Right lobe of liver (tissue), 6 donors: ENCODE measurements at regions not wholly inside any gene's neighbourhood (a gene's known extent, or its start where the extent isn't known, plus 50 kb on each side); places are given as distances from the start of the nearest gene placed in this dataset.

Experiments used
- ATAC-seq, 4 donors: fragments of 200-7000 bp; cut with Tn5 transposase; one replicate each; pipeline ENCODE4 v1.9.1; 2020; ENCODE audit warnings: mild to moderate bottlenecking in 4 of 4, moderate library complexity in 4 of 4
- DNase-seq, 3 donors: peaks; one replicate each; pipeline ENCODE4 v3.0.0-alpha.2; 2020
- H3K27ac ChIP-seq, 3 donors: fragments of 200-600 bp; one replicate each; pipeline ENCODE4 v1.8.0; 2022
- H3K27me3 ChIP-seq, 2 donors: fragments of 200-600 bp; one replicate each; pipeline ENCODE4 v1.8.0; 2022
- H3K36me3 ChIP-seq, 4 donors: fragments of 200-600 bp; sonication (generic) in 1 of 4; one replicate each; pipeline versions ENCODE4 v1.5.1 to v1.8.0; 2017 to 2022; ENCODE audit warnings: control low read depth in 1 of 4
- H3K4me1 ChIP-seq, 4 donors: fragments of 200-600 bp; sonication (generic) in 1 of 4; one replicate each; pipeline versions ENCODE4 v1.5.1 to v1.8.0; 2017 to 2022; ENCODE audit warnings: control low read depth in 1 of 4
- H3K4me3 ChIP-seq, 3 donors: fragments of 200-600 bp; one replicate each; pipeline ENCODE4 v1.8.0; 2022
- H3K9me3 ChIP-seq, 4 donors: fragments of 200-600 bp; sonication (generic) in 1 of 4; one replicate each; pipeline versions ENCODE4 v1.5.1 to v1.8.0; 2017 to 2022; ENCODE audit warnings: control low read depth in 1 of 4
- CTCF ChIP-seq, 4 donors: fragments of 200-600 bp in 3 of 4; fragments of 450-650 bp in 1 of 4; IDR thresholded peaks; one replicate each; pipeline versions ENCODE4 v1.5.1 to v1.8.0; 2016 to 2022; ENCODE audit warnings: antibody characterized with exemption in 4 of 4, mild to moderate bottlenecking in 2 of 4
- POLR2A ChIP-seq: fragments of 450-650 bp; IDR thresholded peaks from one replicate; pipeline ENCODE4 v1.6.1; 2017; ENCODE audit warnings: antibody characterized with exemption, mild to moderate bottlenecking
- whole genome bisulfite sequencing: methylation state at CpG from one replicate; pipeline ENCODE4 v1.1.6; 2018; ENCODE audit warnings: low coverage, low lambda C conversion rate; ENCODE audit not compliant: insufficient coverage; ENCODE audit errors: missing lambda C conversion rate; 5-methylcytosine and 5-hydroxymethylcytosine counted together
- intact Hi-C, 2 donors: fragments of 100-400 bp; cut with DNase I; formaldehyde crosslinking; loops; one replicate each; pipeline versions ENCODE4 v1.11.2 to v1.14.1; 2022
- donor health status: DM: no; HTN: yes; CAD: no.
- donor health status: DM: no; HTN: no; CAD: no.
- donor health status: DM: no; HTN: no; CAD: no.
- donor health status: DM: no; HTN: yes; CAD: no.
- donor health status: DM: no; HTN: yes; CAD: no.

DNA sequence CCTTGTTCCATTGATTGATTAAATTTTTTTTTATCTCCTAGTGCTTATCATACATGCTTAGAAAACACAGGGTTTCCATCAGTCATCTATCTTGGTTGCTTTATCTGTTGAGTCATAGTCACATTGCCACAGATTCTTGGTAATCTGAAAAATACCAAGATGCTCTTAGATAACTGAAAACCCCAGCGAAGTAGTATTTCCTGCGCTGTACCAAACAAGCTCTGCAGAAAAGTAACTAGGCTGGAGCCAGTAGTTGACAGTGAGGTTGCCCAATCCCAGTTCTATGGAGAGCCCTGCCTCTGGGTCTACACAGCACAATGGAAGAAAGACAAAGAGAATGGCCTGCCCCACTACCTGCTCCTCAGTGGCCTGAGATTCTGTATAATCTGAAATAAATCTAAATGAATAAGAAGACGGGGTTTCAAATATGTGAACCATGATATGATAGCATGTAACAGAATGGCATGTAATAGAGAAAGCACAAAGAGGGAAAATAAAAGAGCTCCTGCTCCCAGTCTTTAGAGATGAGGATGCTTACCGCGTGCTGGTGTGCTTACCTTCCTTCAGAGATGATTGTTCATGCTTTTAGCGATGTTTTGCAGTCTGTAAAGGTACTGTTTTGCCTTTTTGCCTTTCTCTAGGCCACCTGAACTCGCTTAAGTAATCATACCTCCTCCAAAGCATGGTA is 55.3 kb upstream of the RAPGEF2 start:
- H3K27me3 ChIP-seq: no peaks in the 10 kb centered on the region
- H3K9me3 ChIP-seq: no peaks in the 10 kb centered on the region
- intact Hi-C loops: no loop called here
- peaks cover 0 to 3% (median 0%) of the 10 kb centered on the region in 4 donors for H3K4me1 ChIP-seq
- DNase-seq: no peak
- TF ChIP-seq CTCF (IDR thresholded peaks at IDR 0.05) (no peak), POLR2A (no peak)
- H3K4me3 ChIP-seq: no peak overlapping the region
- no peaks in the 10 kb centered on the region for H3K36me3 ChIP-seq
- 74% methylated on average over 7 of the region's 7 CpGs for WGBS
- peak overlapping the region; percentile 23 to 62 (median 23) for H3K27ac ChIP-seq
- ATAC-seq: peak; percentile 6 to 32 (median 20)

- no peak for TF ChIP-seq CTCF (IDR thresholded peaks at IDR 0.05)
- TF ChIP-seq POLR2A: no peak
- peak overlapping the region; percentile 11 to 41 (median 16) for H3K4me3 ChIP-seq
- H3K27ac ChIP-seq: peak overlapping the region; percentile 23 to 62 (median 23)
- H3K36me3 ChIP-seq: no peaks in the 10 kb centered on the region
- intact Hi-C loops: no loop called here
- peaks cover 0 to 3% (median 0%) of the 10 kb centered on the region in 4 donors for H3K4me1 ChIP-seq
- ATAC-seq (peak; percentile 96 to 98 (median 97)), DNase-seq (peak; percentile 77 to 85 (median 82))
- no peaks in the 10 kb centered on the region for H3K9me3 ChIP-seq
- 27% methylated on average over 15 of the region's 16 CpGs for WGBS
- H3K27me3 ChIP-seq: no peaks in the 10 kb centered on the region
Observed at GRCh38 chr4:159048166-159048886, 54.6 kb upstream of the RAPGEF2 start.

DNA sequence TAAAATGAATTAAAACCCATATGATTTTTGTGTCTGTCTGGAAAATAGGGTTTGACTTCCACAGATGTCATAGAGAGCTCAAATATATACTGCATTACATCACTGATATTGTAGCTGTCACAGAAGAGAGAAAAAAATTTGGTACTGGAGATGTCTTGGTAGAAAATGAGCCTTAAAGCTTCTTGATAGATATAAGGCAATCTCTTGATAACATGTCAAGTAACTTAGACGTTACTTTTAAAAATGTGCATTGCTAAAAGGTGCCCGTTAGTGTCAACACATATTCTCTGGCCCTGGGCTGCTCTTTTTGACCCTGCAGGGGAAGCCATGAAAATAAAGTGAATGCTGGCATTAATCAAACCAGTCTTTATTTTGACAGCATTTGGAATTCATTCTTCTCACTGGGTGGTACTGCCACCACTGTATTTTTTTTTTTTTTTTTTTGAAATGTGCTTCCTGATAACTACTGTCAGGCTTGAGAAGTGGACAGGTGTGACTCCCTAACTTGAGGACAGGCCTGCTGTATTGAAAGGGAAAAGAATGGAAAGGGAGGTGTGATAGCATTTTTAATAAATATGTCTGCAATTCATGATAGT is 53.0 kb upstream of the RAPGEF2 start:
- H3K4me3 ChIP-seq: no peak overlapping the region
- no peaks in the 10 kb centered on the region for H3K36me3 ChIP-seq
- intact Hi-C loops: no loop called here
- H3K4me1 ChIP-seq: peaks cover 0 to 3% (median 0%) of the 10 kb centered on the region in 4 donors
- no peaks in the 10 kb centered on the region for H3K9me3 ChIP-seq
- WGBS: 69% methylated on average over 2 of the region's 2 CpGs
- ATAC-seq: no peak
- TF ChIP-seq CTCF (IDR thresholded peaks at IDR 0.05): no peak
- no peak for TF ChIP-seq POLR2A
- no peaks in the 10 kb centered on the region for H3K27me3 ChIP-seq
- H3K27ac ChIP-seq: no peak overlapping the region
- no peak for DNase-seq

GRCh38 chr4:159051245-159052071 is 51.4 kb upstream of the RAPGEF2 start:
- TF ChIP-seq POLR2A: no peak
- TF ChIP-seq CTCF (IDR thresholded peaks at IDR 0.05): no peak
- Histone ChIP-seq H3K4me3 (no peak overlapping the region), H3K4me1 (peaks cover 0 to 3% (median 0%) of the 10 kb centered on the region in 4 donors), H3K27me3 (no peaks in the 10 kb centered on the region), H3K9me3 (no peaks in the 10 kb centered on the region), H3K36me3 (no peaks in the 10 kb centered on the region), H3K27ac (no peak overlapping the region)
- 50% methylated on average over 7 of the region's 7 CpGs for WGBS
- DNase-seq (no peak), ATAC-seq (no peak)
- intact Hi-C loops: no loop called here
